C1 segment of cervical spinal cord (tissue), 14 donors: ENCODE measurements at regions not wholly inside any gene's neighbourhood (a gene's known extent, or its start where the extent isn't known, plus 50 kb on each side); places are given as distances from the start of the nearest gene placed in this dataset.

Experiments
- DNase-seq, 14 donors: peaks; one replicate each; lab custom pipeline; 2025; lab: John Stamatoyannopoulos, UW

DNA sequence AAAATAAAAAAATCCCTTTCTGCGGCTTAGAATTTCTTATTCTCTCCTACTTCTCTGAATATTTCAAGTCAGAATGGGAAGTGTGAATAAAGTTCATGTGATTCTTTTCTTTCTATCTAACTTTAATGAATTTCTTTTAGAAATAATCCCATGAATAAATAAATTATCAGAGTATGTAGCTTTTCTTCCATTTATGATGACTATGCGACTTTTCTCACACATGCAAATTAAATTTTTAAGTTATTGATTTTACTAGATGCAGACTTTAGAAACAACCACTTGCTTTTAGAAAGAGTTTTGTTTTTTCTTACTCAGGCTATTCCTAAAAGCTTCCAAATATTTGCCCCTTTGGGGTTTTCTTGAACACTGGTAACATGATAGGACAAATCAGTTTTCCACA is 477.7 kb upstream of the AGTR1 start:
- no peak for DNase-seq

DNA sequence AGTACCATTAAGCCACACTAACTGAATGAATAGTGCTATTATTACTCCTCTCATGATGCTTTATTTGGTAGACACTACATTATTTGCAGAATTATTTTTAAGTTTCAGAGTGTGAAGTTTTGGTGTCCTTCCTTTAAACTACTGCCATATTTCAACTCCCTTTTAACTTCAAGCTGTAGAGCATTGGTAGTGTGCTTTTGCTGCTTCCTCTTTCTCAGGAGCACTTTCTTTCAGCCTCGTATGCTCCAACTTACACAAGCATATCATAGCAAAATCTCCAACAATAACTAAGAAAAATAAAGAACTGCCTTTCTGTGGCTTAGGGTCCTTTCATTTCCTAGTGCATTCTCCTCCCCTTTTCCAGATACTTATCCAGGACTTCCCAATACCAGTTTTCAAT is 476.4 kb upstream of the AGTR1 start:
- no peak for DNase-seq

DNA sequence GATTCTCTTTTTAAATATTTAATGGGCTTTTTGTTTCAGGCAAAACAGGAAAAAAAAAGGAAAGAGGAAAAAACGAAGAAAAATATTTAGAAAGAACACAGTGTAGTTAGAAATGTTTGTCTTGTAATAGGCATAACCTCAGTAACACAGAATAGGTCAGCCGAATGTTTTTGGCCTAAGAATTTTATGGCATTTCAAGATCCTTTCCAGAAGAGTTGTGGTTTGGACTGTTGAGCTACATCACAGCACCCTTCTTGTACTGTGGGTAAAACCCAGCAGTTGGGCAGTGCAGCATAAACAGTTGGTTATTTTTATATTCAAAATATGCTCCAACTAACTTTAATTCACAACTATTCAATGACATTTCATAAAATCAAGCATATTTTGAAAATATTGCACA is 474.4 kb upstream of the AGTR1 start:
- no peak for DNase-seq

DNA sequence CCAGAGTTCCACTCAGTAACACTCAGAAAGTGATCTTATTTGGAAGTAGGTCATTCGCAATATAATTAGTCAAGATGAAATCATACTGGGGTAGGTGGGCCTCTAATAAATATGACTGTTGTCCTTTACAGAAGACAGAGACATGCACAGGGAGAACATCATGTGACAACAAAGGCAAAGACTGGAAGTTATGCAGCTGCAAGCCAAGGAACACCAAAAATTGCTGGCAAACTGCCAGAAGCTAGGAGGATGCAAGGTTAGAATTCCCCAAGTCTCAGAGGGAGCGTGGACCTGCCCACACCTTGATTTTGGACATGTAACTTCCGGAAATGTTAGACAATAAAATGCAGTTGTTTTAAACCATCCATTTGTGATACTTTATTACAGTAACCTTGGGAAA is 471.5 kb upstream of the AGTR1 start:
- DNase-seq, result no peak

DNA sequence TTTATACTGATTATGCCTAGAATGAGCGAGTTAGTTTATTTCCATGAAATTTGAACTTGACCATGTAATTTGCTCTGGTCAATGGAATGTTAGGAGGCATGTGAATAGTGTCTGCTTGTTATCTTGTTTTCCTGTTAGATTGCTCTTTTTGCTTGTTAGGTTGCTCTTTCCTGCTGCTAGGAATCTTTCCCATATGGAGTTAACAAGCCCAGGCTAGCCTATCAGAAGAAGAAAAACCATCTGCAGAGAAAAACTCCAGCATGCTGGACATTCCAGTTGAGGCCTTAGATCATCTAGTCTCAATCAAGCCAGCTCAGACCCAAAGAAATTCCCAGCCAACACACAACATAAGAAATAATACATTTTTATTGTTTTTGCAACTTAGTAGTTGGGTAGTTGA is 470.2 kb upstream of the AGTR1 start:
- DNase-seq, result no peak

DNA sequence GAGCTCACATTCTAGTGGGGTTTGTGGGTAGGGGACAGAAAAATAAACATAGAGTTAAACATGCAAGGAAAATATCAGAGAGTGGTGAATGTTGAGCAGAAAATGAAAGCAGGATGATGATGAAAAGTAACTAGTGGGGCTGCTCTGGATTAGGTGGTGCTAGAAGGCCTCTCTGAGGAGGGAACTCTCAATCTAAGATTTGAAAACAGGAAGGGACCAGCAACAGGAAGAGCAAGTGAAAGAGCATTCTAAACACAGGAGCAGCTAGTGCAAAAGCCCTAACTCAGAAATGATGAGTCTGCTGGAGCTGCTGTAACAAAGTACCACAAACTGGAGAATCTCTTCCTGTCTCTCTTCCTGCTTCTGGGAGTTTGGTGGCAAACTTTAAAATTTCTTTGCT is 468.6 kb upstream of the AGTR1 start:
- DNase-seq, result no peak

DNA sequence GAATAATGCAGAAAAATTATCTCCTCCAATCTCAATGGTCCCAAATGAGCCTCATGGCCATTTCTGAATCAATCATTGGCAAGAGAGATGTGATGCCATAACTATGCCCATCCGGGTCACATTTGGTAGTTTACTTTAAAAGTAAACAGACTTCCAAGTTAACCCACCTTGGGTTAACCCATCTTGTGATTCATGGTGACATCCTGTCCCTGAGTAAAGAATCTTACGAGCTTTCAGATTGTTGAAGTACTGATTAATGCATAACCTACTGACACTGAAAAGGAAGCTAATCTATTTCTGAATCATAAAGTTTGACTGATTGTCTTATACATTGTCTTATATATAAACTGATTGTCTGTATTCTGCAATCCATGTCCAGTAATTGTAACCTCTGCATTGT is 467.2 kb upstream of the AGTR1 start:
- DNase-seq, result no peak

DNA sequence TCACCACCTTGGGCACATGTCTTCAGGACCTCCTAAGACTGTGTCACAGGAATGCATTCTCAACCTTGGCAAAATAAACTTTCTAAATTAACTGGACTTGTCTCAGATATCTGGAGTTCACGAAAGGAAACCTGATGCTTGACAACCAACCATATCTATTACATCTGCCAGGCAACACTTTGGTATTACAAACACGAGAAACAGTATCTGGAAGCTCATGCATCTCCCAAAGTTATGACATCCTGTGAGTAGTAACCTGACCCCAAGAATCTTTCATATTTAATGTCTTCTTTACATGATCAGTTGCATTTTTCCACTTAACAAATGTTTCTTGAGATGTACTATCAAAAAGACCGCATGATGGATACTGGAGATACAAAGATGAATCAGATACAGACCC is 465.3 kb upstream of the AGTR1 start:
- no peak for DNase-seq

DNA sequence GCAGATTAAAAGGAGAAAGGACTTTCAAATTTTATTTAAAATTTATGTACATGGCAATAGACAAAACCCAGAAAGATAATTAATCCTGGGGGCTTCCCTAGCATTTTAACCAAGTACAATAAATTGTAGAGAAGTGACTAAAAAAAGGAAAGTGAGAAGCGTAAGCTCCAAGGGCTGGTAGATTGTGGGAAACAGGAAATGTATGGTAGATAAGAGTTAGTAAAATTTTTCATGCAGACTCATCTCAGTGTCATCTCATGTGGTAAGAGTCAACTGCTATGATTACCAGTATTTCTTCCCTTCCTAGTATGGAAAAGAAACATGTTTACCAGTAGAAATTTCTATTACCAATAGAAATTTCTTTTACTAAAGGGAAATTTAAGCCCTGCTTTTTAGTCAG is 464.3 kb upstream of the AGTR1 start:
- DNase-seq, result no peak

DNA sequence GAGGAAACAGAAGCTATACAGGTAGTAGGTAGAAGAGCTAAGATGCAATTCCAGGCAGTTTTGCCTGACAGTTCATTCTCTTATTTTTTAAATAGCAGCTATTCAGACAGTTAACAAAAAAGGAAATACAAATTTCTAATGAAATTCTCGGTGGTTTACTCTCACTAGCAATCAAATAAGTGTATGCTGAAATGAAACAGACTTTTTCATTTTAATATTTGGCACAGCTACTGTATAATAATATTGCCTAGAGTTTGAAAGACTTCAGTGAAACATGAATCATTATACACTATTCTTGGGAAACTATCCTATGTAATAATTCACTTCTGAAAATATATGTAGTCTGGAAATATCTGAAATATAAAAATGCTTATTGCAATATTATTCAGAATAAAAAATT is 463.2 kb upstream of the AGTR1 start:
- no peak for DNase-seq

DNA sequence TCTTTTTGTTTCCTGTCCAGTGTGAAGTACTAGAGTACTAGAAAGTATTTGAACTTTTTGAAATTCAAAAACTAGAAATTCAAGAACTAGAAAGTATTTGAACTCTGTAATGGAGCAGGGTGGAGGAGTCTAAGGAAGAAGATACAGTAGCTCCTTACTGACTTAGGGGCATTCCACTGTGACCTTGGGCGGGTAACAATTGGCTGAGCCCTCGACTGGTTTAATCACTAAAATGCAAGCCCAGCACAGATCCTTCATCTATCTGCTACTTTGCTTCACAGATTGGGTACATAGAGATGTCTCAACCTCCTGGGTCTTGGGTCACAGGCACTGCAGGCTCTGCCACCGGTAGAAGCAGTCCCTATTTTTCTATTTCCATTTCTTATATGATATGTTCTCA is 462.1 kb upstream of the AGTR1 start:
- DNase-seq, result no peak

DNA sequence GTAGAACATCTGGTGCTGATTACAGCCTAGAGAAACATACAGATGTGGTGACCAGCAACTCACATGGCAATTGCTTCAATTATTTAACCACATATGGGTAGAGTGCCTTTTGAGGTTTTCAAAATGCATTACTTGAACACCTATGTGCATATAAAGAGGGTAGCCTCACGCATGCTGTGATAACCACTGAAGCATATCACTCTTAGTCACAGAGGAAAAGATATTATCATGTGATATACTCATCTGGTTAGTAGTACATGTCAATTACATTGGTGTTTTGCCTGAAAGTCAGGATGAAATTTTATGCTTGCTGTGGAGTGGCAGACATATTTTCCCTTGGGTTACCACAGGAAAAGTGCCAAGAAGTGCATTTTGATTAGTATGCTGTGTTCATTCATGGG is 459.3 kb upstream of the AGTR1 start:
- no peak for DNase-seq

DNA sequence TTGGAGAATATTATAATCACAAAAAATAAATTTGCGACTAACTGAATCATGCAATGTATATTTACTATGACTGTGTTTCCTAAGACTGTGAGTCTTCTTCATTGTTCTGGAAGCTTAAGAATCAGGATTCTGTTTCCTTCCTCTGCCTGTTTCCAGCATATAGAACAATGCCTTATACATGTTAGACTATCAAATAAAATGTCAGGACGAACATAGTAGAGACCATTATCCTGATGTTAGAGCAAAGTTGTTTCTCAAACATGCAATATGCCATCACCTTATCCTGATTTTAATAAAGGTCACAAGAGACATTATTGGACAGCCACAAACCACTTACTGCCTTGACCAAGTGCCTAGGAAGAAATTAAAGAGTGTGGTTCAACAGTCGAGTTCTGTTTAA is 457.4 kb upstream of the AGTR1 start:
- no peak for DNase-seq

DNA sequence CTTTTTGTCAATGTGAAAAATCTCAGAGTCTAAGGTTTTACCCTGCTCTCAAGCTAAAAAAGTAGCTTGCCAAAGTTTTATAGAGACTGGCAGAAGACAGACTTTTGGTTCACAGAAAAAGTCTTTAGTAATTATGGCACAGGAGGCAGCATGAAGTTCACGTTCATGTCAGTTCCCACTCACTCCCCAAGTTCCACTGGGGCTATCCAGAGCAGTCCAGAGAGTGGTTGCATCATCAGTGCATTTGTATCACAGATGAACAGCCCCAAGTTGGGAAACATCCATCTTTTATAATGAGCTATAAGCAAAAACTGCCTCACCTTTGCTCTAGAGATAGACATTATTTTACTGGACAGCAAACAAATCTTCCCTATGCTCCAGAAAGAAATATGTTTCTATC is 454.1 kb upstream of the AGTR1 start:
- no peak for DNase-seq

DNA sequence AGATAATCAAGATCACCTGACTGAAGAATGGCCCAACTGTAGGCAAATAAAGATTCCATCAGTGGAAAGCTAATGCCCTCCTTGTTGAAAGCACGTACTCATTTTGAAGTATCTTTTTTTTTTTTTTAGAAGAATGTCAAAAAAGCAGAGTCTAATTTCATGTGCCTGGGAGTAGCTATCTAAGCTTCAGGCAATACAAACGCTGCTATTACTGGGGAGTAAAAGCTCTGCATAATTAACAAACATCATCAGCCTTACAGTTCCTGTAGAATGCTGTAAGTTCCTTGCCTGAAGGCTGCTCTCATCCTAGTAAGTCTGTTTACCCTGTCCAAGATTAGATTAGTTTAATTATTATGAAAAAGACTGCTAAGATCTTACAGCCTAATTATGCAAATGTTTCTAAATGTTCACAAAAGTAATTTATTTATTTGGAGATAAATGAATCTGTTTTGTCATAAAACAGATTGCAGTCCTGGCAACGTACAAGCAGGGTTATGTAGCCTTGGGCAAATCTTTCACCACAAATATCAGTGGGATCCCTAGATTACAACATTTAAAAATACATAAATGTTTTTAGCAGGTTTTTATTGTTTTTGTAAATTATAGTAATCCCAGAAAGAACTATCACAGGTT is 451.3 kb upstream of the AGTR1 start:
- DNase-seq, result no peak

DNA sequence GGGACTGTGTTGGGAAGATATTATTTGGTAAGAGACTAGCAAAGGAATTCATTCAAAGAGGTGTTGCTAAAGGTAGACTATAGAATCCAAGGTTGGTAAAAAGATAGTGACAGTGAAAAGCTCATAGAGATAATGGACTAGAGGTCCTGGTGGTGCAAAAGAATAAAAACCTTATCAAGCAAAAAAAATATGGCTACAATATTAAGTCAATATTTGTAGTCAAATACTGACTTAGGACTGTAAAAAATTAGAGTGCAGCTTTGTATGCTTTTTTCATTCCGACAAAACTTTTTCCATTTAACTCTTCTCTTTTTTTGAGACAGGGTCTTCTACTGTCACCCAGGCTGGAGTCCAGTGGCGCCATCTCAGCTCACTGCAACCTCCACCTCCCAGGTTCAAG is 444.0 kb upstream of the AGTR1 start:
- DNase-seq, result no peak

DNA sequence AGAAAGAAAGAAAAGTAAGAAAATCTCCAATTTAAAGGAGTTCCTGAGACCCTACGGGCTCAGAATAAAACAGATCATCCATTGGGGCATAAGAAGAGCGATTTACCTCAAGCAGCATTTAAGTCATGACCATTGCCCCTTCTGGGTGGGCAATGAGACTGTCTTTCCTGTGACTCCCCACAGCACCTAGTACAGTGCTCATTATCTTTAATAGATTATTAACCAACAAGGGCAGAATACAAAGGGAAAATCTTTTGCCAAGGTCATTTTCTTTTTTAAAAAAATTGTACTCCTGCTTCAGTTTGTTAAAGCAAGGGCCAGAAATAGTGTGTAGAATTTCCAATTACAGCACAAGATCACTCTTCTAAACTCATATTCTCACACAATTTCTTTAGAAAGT is 443.3 kb upstream of the AGTR1 start:
- no peak for DNase-seq

DNA sequence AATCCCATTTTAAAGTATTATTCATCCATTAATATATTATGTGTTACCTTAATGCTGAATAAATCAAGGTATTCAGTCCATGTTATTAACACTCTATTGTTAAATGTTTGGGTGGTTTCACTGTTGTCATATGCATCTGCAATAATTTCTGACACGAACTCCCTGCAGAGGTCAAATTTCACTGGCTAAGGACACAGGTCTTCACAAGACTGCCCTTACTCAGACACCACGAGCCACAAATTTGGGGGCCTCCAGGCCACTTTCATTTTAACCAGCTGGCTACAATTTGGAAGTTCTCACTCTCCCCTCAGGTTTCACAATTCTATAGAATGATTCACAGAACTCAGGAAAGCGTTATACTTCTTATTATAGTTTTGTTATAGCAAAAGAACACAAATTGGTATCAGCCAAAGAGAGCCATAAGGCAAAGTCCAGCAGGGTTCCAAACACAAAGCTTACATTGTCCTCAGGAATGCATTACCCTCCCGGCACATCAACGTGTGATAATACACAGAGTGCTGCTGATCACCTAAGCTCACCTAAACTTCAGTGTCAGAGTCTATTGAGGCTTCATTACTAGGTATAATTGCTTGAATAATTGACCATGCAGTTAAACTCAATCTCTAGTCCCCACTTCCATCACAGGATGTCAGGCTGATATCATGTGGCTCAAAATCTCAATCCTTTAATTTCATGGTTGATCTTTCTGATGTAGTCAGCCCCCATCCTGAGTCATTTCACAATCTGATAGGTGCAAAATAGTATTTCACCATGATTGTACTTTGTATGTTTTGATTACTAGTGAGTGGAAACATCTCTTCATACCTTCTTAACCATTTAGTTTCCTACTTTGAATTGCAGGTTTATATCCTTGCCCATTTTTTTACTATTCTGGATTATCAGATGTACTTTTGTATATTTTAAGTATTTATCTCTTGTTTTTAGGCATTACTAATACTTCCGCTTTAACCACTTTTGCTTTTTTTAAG is 441.4 kb upstream of the AGTR1 start:
- DNase-seq, result no peak

DNA sequence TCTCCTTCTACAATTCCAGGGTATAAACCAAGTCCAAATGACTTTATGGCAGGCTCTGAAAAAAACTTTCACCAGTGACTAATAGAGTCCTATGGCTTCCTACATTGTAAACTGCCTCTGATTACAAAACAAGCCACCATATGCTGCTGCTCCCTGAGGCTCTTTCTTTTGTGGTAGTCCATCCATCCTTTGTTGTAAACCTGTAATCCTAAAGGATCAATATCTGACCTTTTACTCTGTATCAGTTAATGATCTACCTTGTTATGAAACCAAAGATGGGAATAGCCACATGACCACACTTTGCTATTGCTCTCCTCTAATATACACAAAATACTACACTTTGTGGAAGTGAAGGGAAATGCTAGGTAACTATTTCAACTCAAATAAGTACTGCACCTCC is 434.7 kb upstream of the AGTR1 start:
- DNase-seq, result no peak

DNA sequence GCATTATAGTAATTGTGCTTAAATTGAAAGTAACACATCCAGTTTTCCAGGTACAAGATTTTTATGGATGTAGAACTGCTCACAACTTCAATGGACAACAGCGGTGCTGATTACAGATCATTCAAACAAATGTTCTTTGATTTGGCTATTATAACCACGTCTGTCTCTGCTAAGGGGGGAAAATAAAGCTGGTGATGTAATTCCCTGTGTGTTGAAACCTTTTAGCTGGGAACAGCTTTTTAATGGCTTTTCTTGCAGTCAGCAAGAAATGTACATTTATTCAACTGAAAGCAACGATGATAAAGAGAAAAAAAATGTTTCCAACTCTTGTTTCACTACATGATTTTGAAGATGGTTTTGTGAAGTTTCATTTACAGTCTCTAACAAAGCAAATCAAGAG is 431.9 kb upstream of the AGTR1 start:
- DNase-seq, result no peak

DNA sequence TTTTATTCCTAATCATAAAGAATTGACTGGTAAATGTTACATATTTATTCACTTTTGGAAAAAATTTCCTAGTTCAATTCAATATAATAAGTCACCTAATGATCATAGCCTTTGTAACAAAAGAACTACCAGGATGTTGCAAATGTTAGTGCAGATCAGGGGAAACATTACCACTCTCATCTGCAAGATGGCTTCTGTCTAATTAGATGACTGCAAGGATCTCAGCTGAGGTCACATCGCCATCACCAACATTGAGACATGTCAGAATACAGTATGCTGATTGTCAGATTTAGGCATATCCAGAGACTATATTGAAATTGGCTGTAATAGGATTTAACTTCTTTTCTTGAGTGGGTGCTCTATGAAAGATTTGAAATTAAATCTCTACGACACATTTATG is 431.4 kb upstream of the AGTR1 start:
- DNase-seq, result no peak

DNA sequence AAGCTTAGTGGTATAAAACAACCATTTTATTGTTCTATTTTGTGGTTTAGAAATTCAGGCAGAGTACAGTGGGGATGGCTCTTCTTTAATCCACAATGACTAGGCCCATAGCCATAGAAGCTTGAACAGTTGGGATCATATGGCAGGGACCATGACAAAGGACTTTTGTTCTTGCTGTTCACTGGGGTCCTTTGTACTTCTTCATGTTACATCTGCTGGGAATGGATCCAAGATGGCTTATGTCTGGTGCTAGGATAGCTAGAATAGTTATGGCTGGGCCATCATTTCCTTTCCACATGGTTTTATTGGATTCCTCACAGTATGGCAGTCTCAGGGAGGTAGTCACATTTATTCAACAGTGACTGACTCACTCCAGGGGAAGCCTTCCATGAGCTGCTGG is 427.9 kb upstream of the AGTR1 start:
- peak in 9 of 14 donors; percentile 5 to 47 (median 17) for DNase-seq

DNA sequence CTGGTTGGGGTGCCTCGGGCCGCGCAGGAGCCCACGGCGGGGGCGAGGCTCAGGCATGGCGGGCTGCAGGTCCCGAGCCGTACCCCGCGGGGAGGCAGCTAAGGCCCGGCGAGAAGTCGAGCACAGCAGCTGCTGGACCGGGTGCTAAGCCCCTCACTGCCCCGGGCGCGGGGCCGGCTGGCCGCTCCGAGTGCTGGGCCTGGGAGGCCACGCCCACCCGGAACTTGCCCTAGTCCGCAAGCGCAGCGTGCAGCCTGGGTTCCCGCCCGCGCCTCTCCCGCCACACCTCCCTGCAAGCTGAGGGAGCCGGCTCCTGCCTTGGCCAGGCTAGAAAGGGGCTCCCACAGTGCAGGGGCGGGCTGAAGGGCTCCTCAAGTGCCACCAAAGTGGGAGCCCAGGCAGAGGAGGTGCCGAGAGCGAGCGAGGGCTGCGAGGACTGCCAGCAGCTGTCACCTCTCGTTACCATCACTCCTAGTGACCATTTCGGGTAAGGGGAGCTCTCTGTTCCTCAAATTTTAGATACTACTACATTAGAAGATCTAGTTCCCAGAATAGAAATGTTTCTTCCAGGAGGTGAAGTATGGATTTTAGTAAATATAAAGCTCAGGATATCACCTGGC is 417.0 kb upstream of the AGTR1 start:
- DNase-seq, result no peak
